AG09309 (cell line): ENCODE measurements at regions not wholly inside any gene's neighbourhood (a gene's known extent, or its start where the extent isn't known, plus 50 kb on each side); places are given as distances from the start of the nearest gene placed in this dataset.

Experiments
- DNase-seq: peaks from one replicate; pipeline ENCODE4 v3.0.0-alpha.2; 2010; ENCODE audit warnings: low read depth
- H3K4me3 ChIP-seq: 2 replicates; pipeline ENCODE4 v1.5.1; 2011; ENCODE audit warnings: mild to moderate bottlenecking, low read depth, low read length, moderate library complexity; ENCODE audit not compliant: control insufficient read depth
- CTCF ChIP-seq: IDR thresholded peaks from 2 replicates; pipeline ENCODE4 v1.5.1; 2011; ENCODE audit warnings: mild to moderate bottlenecking, low read depth, low read length, inconsistent platforms; ENCODE audit not compliant: insufficient read depth, control insufficient read depth; ENCODE audit errors: missing control alignments

GRCh38 chr10:8233832-8234259, 179.4 kb downstream of the GATA3 start:
- no peak for TF ChIP-seq CTCF
- DNase-seq: no peak

GRCh38 chr10:8235253-8236027, 181.0 kb downstream of the GATA3 start:
- no peak overlapping the region for H3K4me3 ChIP-seq
- no peak for TF ChIP-seq CTCF
- DNase-seq: no peak

More at GRCh38 chr10:8233832-8234259, 179.4 kb downstream of the GATA3 start:
- H3K4me3 ChIP-seq: no peak overlapping the region

GRCh38 chr10:8238986-8239385, 184.5 kb downstream of the GATA3 start:
- no peak for TF ChIP-seq CTCF
- H3K4me3 ChIP-seq: no peak overlapping the region
- no peak for DNase-seq

- no peak for TF ChIP-seq CTCF
- no peak for DNase-seq
- no peak overlapping the region for H3K4me3 ChIP-seq
These were observed 186.4 kb downstream of the GATA3 start for GRCh38 chr10:8240861-8241260.

GRCh38 chr10:8242295-8242872, 187.9 kb downstream of the GATA3 start:
- H3K4me3 ChIP-seq: no peak overlapping the region
- no peak for DNase-seq
- no peak for TF ChIP-seq CTCF

- H3K4me3 ChIP-seq: no peak overlapping the region
These were observed 190.8 kb downstream of the GATA3 start for GRCh38 chr10:8245131-8245813.

More at GRCh38 chr10:8245131-8245813, 190.8 kb downstream of the GATA3 start:
- TF ChIP-seq CTCF: no peak
- no peak for DNase-seq
